ENCODE measurements at regions not wholly inside any gene's neighbourhood (a gene's known extent, or its start where the extent isn't known, plus 50 kb on each side); places are given as distances from the start of the nearest gene placed in this dataset.

- Histone ChIP-seq H3K27ac (no peak overlapping the region), H3K4me1 (no peaks in the 10 kb centered on the region), H3K4me3 (no peak overlapping the region), H3K27me3 (no peaks in the 10 kb centered on the region), H3K36me3 (no peaks in the 10 kb centered on the region), H3K9me3 (no peaks in the 10 kb centered on the region)
- 64 to 75% methylated on average over 5 of the region's 5 CpGs for whole genome bisulfite sequencing, 2 donors
- intact Hi-C loops (cut with DNase I): no loop called here
- FAIRE-seq: no peak
- no peak for TF ChIP-seq CTCF (IDR thresholded peaks at IDR 0.05)
- no peak for ATAC-seq
- no peak for DNase-seq
Observed at GRCh38 chr12:103140286-103140685, 182.8 kb downstream of the ASCL1 start.

GRCh38 chr12:103144278-103144677, 186.8 kb downstream of the ASCL1 start:
- Histone ChIP-seq H3K27ac (no peak overlapping the region), H3K36me3 (no peaks in the 10 kb centered on the region), H3K4me3 (no peak overlapping the region), H3K27me3 (no peaks in the 10 kb centered on the region), H3K4me1 (no peaks in the 10 kb centered on the region), H3K9me3 (no peaks in the 10 kb centered on the region)
- DNase-seq: no peak
- FAIRE-seq: no peak
- ATAC-seq: no peak
- 73 to 80% methylated on average over 5 of the region's 5 CpGs for WGBS, 2 donors
- no peak for TF ChIP-seq CTCF (IDR thresholded peaks at IDR 0.05)
- intact Hi-C loops (cut with DNase I): no loop called here

- Histone ChIP-seq H3K4me1 (no peaks in the 10 kb centered on the region), H3K36me3 (no peaks in the 10 kb centered on the region), H3K9me3 (no peaks in the 10 kb centered on the region), H3K27me3 (no peaks in the 10 kb centered on the region), H3K4me3 (no peak overlapping the region), H3K27ac (no peak overlapping the region)
- intact Hi-C loops (cut with DNase I): no loop called here
- no peak for FAIRE-seq
- DNase-seq: no peak
- no peak for TF ChIP-seq CTCF (IDR thresholded peaks at IDR 0.05)
- no peak for ATAC-seq
- WGBS, 2 donors: 51 to 68% methylated on average over 2 of the region's 2 CpGs
Observed at GRCh38 chr12:103160622-103161021, 203.1 kb downstream of the ASCL1 start.

GRCh38 chr12:103161582-103162362, 204.3 kb downstream of the ASCL1 start:
- no peak overlapping the region for H3K27ac ChIP-seq
- TF ChIP-seq CTCF (IDR thresholded peaks at IDR 0.05): no peak
- FAIRE-seq: no peak
- no peaks in the 10 kb centered on the region for H3K9me3 ChIP-seq
- no peaks in the 10 kb centered on the region for H3K27me3 ChIP-seq
- DNase-seq: no peak
- no peak overlapping the region for H3K4me3 ChIP-seq
- H3K36me3 ChIP-seq: no peaks in the 10 kb centered on the region
- intact Hi-C loops (cut with DNase I): no loop called here
- no peaks in the 10 kb centered on the region for H3K4me1 ChIP-seq
- 63 to 69% methylated on average over 5 of the region's 5 CpGs for WGBS, 2 donors
- ATAC-seq: no peak

- DNase-seq: no peak
- Histone ChIP-seq H3K4me3 (no peak overlapping the region), H3K36me3 (no peaks in the 10 kb centered on the region), H3K27me3 (no peaks in the 10 kb centered on the region), H3K4me1 (no peaks in the 10 kb centered on the region), H3K9me3 (no peaks in the 10 kb centered on the region), H3K27ac (no peak overlapping the region)
- TF ChIP-seq CTCF (IDR thresholded peaks at IDR 0.05): no peak
- FAIRE-seq: no peak
- WGBS, 2 donors: 75 to 83% methylated on average over 3 of the region's 3 CpGs
- intact Hi-C loops (cut with DNase I): no loop called here
- no peak for ATAC-seq
Observed at GRCh38 chr12:103166949-103167348, 209.5 kb downstream of the ASCL1 start.
